C4-2B (cell line): ENCODE measurements at regions not wholly inside any gene's neighbourhood (a gene's known extent, or its start where the extent isn't known, plus 50 kb on each side); places are given as distances from the start of the nearest gene placed in this dataset.

ENCODE experiments used
- CTCF ChIP-seq: fragments of 450-650 bp; conservative IDR thresholded peaks from 2 replicates; pipeline ENCODE4 v1.5.1; 2017; ENCODE audit warnings: mild to moderate bottlenecking
- ZFX ChIP-seq: fragments of 450-650 bp; IDR thresholded peaks from 2 replicates; pipeline ENCODE4 v1.6.1; 2017

DNA sequence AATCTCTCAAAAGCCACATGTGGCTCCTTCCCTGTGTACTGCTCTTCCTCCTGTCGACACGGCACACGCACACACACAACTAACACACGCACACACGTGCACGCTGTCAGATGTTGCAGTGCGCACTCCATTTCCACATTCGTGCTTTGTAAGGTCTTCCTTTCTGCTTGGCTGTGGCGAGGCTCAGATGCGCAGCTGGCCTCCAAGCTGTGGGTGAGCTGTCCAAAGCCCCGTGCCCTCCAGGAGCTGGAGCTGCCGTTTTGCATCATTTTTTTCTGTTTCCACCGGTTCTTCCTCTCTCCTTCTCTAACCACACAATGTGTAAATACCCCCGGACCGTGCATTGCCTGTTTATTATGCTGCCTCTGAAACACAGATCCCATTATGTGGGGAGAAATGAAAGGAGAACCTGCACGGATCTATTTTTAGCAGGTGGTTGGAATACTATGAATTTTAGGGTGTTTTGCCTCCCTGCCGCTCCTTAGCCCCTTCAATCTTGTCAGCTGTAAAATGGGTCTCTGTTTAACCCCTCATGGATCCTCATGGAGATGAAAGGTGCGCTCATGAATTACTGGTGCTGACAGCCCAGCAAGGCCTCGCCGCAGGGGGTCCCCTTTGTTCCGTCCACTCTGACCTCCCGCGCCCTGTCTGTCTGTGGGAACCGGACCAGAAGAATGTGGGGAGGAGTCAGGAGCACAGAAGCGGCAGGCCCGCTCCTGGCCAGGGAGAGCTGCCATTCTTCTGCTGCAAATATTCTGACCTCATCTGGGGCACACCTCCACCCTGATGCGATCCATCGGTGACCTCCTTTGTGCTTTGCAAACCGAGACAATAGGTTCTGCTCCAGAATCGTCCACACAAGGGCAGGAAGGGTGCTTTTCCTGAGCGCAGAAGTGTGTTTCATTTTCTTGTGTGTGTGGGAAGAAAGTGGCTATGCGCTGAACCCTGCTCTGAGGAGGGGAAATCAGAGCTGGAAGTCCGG is 137.7 kb downstream of the SOX1 start:
- TF ChIP-seq CTCF (no peak), ZFX (no peak)
